HK-2 (cell line): ENCODE measurements at regions not wholly inside any gene's neighbourhood (a gene's known extent, or its start where the extent isn't known, plus 50 kb on each side); places are given as distances from the start of the nearest gene placed in this dataset.
A peak's percentile ranks its signal among the peaks of the same experiment; 100 is the strongest.

Source experiments
- DNase-seq: peaks from one replicate; pipeline ENCODE4 v3.0.0-alpha.2; 2018; ENCODE audit not compliant: unreplicated experiment

DNA sequence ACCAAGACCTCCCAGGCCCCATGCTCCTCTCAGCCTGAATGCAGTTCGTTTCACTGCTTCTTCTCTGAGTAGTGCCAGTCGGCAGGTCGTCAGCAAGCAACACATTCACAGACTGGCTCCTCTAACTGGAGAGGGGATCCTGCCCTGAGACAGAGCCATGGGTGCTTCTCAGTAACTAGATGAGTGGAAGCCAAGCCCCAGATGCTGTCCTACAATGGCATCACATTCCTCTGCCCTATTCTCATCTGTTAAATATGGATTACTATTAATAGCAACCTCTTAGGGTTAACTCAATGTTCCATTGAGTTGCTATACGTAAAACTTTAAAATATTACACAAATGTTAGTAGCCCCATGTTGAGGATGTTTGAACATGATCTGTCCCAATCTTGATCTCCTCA, 84.2 kb upstream of the S1PR1 start:
- DNase-seq: no peak

DNA sequence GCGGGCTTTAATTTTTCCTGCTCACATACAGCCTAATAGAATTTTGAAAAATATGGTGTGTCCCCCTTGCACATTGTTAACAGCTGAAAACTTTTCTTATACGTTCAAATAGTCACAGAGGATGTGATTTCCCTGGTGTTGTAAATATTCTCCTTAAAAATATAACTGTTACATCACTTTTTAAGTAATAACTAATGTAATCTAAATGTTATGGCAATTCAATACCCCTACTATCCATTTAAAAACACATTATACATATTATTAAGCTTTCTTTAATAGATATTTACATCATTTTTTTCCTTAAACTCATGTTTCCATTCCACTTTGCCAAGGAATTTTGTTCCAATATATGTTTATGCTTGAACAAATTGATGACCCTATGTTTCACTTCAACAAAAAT, 85.5 kb upstream of the S1PR1 start:
- no peak for DNase-seq

DNA sequence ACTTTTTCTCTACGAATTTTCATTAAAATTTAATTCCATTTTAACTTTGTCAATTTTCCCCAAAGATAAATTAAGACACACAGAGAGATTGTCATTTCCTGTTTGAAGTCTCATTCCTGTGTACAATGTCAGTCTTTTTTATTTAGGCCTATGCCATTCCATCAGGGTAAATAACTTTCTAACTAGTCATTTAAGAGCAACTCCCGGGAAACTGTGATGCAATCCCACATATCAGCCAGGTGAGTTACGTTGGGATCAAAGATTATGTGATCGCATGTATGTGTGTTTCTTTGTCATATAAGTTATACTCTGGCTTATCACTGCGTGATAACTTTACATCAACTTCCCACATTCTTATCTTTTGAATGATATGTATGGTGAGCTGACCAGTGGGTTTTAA, 86.1 kb upstream of the S1PR1 start:
- no peak for DNase-seq

GRCh38 chr1:101150266-101150665, 86.6 kb upstream of the S1PR1 start:
- DNase-seq: no peak

DNA sequence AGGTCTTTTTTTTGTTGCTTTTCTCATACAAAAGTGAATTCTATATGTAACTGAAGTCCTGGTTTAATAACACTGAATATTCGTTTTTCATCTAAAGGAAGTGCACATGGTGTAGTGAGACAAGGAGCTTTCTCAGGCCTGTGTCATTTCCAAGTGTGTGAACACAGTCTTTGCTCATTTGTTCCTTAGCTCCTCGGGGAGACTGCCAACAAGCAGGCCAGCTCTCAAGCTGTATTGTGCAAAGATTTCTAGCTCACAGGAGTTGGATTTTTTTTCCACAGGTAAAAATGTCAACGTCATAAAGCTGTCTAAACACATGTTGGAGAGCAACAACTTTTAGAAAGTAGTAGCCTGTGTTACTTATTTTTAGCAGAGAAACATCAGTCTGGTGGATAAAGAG, 87.8 kb upstream of the S1PR1 start:
- no peak for DNase-seq

DNA sequence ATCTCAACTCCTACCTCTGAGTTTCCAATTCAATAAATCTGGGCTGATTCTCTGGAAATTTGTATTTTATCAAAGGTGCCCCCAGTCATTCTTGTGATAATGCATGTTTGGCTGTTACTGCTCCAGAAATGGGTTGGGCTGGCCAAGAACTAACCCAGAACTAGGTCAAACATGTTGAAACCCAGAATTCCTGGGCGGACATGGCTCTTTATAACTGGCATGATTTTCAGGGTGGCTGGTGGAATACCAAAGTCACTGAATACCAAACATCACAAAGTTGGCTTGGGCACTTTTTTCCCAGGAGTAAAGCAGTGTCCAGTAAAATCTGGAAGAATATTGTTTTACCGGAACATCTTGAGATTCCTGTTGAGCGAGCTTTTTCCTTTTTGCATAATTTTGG, 89.4 kb upstream of the S1PR1 start:
- DNase-seq: no peak

- DNase-seq: no peak
Observed at GRCh38 chr1:101145449-101145820, 91.4 kb upstream of the S1PR1 start.

GRCh38 chr1:101144671-101145448, 92.0 kb upstream of the S1PR1 start:
- DNase-seq: no peak

DNA sequence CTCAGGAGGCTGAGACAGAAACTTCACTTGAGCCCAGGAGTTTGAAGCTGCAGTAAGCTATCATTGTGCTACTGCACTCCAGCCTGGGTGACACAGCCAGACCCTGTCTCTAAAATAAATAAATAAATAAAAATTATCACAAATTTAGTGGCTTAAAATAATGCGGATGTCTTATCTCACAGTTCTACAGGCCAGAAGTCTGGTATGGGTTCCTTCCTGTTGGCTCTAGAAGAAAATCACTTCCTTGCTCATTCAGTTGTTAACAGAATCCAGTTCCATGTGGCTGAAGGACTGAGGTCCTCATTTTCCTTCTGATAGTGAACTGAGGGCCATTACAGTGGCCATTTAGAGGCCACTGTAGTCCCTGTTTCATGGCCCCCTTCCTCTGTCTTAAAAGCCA, 94.6 kb upstream of the S1PR1 start:
- no peak for DNase-seq

GRCh38 chr1:101141376-101141775, 95.4 kb upstream of the S1PR1 start:
- DNase-seq: no peak

DNA sequence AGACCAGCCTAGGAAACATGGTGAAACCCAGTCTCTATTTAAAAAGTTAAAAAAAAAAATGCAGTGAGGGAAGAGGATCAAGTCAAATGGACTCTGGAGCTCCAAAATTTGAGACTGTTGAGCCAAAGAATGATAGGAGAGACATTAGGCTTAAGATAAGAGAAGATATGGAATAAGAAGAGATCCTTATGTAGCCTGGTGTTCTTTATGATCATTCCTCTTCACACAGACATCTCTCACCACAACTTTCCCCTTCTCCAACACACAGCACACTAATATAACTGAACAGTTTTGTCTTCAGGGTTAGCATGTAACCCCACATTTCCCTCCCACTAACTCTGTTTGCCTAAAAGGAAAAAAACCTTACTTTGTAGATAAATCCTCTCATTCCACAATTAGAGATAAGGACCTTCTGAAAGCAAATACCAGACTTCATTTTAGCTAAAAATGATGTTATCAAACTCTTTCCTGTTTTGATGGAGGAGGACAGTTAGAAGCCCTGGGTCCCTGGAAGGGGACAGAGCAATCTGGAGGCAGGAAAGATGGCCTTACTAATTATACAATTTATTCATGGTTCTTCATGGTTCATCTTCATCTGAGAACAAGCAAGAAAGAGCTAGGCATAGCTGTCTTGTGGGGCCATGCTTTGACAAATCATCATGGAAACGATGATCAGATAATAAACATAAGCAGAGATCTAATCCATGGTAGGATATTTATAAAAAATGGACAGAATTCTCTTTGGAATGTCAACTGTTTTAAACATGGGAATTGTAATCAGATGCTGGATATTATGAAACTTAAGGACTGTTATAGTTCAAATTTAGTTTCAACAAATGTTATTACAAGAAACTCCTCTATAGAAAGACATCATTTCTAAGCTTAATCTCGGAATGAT, 96.7 kb upstream of the S1PR1 start:
- no peak for DNase-seq

DNA sequence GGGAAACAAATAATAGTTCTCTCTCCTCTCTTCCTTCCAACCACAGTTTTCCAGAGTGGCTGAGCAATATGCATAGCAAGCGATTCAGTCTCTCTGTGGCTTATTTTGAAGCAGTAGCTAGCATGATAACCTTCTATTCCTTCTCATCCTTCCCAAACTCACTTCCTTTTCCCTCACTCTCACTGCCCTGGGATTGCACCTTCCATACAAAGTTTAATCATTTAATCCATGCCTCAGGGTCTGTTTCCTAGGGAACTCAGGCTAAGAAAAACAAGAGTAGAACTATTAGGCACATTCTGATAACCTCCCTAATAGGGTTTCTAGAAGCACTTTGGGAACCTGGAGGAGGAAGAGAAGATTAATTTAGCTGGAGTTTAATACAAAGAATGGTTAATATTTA, 97.7 kb upstream of the S1PR1 start:
- no peak for DNase-seq

DNA sequence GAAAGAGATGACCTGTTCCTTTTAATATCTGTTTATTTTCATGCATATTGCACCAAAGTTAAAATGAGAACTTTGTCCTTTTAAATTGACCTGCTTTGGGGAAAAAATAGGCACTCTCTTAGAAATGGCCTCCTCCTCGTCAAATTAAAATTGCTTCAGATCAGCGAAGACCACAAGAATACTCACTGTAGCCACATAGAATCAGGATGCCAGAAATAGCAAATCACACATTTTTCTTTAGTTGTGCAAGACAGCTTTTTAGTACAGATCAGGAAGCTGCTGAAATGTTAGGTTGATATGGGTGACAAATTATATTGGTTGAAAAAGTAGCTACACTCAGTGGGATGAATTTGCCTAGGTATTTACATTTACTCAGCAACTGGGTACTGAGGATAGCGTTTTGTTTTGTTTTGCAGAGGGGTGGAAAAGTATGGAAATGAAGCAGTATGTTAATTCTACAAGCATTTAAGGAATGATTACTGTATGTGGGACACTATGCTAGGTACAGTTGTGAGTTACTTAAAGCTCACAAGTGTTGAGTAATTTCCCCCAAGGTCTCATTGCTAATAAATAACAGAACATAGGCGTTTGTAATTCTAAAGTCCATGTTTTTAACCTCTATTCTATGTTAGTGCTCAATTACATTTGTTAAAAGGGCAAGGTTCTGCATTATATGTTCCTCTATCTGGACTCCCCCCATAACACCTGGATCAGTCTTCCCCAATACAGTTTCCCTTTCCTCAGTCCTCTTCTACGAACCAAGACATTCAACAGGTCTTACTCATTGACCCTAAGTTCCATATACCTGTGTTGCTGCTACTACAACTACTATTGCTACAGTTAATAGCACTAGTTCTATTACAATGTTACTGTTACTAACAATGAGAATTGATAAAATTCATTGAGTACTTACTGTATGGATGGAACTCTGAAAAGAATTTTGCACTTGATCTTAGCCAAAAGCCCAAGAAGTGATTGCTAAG, 99.4 kb upstream of the S1PR1 start:
- DNase-seq: no peak

- DNase-seq: no peak
Observed at GRCh38 chr1:101136739-101137138, 100.1 kb upstream of the S1PR1 start.

- DNase-seq: no peak
Observed at GRCh38 chr1:101136271-101136670, 100.5 kb upstream of the S1PR1 start.

DNA sequence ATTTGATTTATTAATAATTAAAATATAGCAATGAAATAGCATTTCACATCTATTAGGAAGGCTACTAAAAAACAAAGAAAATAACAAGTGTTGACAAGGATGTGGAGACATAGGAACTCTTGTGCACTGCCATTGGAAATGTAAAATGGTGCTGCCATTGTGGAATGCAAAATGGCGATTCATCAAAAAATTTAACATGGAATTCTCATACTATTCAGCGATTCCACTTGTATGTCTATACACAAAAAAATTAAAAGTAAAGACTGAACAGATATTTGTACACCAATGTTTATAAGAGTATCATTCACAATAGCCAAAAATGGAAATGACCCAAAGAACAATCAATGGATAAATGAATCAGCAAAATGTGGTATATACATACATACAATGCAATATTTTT, 101.3 kb upstream of the S1PR1 start:
- DNase-seq: no peak

GRCh38 chr1:101131239-101131843, 105.5 kb upstream of the S1PR1 start:
- DNase-seq: no peak

DNA sequence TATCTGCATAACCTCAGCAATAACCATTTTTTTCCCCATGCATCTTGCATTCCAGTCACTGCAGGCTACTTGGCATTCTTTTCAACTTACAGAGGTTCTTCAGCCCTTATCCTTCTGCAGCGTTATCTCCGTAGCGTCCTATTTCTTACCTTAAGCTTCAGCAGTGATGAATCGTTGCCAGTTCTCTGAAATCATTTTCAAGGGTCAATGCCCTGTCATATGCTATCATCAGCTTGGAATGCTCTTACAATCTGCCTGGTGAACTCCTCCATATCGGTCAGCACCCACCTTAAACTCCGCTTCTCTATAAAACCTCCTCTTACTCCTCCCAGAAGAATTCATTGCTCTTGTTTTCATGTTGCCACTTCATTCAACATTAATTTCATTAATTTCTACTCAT, 105.1 kb upstream of the DPH5 start:
- peak; percentile 54 for DNase-seq

GRCh38 chr1:101128846-101129245, 103.3 kb upstream of the DPH5 start:
- no peak for DNase-seq

GRCh38 chr1:101128211-101128727, 102.7 kb upstream of the DPH5 start:
- no peak for DNase-seq

GRCh38 chr1:101124405-101124804, 98.8 kb upstream of the DPH5 start:
- no peak for DNase-seq
